HG02885 (cell line): ENCODE measurements at regions not wholly inside any gene's neighbourhood (a gene's known extent, or its start where the extent isn't known, plus 50 kb on each side); places are given as distances from the start of the nearest gene placed in this dataset.
"Not testable (repeated sequence)": the region's sequence is repeated elsewhere in the genome, so short reads cannot be mapped to it uniquely, and the experiment has no call there.

Source experiments
- ATAC-seq: cut with Tn5 transposase; IDR thresholded peaks from one replicate; pipeline ENCODE4 v1.9.1; 2021; ENCODE audit warnings: mild to moderate bottlenecking; ENCODE audit not compliant: unreplicated experiment, poor library complexity

GRCh38 chr13:65965501-65965900 is 1264.6 kb downstream of the PCDH9 start:
- ATAC-seq = no peak

DNA sequence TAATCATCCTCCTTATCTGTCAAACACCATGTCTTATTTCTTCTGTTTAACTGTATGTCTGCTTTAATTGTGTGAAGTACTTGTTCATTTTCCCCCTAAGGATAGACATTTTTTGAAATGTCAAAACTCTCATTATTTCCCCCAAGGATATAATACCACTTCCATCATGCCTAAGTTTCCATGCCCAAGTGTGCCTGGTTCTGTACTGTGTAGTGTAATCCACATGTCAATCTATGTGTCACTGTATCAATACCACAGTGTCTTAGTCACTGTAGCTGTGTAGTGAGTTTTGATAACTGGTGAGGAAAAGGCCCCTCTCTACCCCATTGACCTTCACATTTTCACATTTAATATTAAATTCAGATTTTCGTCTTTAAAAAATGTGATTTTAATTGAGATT is 1265.5 kb downstream of the PCDH9 start:
- ATAC-seq = no peak

GRCh38 chr13:65959305-65959704 is 1270.8 kb downstream of the PCDH9 start:
- ATAC-seq = no peak

GRCh38 chr13:65946387-65946786 is 1283.7 kb downstream of the PCDH9 start:
- no peak for ATAC-seq

DNA sequence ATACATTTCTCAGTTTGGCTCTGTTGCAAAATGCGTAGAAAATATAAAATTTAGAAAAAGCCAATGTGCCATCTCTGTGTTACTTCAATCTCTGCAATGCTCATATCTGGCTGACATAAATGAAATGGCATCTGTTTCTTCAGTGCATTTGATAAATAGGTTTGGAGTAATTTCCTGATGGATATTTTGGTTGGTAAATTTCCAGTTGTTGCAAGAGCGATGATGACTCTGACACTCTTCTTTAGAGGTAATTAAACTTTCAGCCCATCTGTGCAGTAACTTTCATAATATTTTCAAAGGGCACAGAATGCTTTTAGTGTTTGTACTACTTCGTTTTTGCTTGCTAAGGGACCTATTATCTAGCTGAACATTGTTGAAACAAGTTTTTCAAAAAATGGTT is 1286.4 kb downstream of the PCDH9 start:
- no peak for ATAC-seq

GRCh38 chr13:65943024-65943423 is 1287.1 kb downstream of the PCDH9 start:
- no peak for ATAC-seq

DNA sequence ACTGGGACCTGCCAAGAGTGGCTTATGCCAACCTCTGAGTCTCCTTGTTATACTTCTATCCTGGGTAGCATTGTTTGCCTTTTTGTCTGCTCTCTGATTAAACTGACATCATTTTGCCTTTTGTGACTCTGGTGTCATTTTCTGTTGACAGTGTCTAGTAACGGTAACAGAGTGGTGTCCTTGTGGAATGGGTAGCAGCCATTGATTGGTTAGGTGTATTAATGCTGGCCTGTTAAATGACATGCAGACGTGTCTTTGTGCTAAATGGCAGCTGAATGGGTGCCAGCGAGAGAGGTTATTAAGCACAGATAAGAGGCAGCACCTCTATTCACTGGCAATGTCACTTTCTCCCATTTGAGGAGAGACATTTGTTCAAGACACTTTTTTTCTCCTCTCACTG is 1289.4 kb downstream of the PCDH9 start:
- no peak for ATAC-seq

DNA sequence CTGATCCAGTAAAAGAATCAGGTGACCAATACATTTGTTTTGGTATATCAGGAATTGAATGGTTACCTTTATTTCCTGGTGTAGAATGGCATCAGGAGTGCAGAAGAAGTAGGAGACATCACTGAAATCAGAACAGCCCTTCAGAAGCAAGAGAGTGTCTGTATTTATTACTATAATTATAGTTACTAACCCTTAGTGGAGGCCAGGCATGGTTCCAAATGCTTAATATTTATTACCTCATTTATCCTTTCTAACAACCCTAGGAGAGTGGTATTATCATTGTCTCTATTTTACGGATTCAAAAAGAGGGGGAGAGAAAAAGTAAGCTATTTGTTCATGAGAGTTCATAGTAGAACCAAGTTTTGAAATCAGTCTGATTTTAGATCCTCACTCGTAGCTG is 1292.9 kb downstream of the PCDH9 start:
- ATAC-seq = no peak

DNA sequence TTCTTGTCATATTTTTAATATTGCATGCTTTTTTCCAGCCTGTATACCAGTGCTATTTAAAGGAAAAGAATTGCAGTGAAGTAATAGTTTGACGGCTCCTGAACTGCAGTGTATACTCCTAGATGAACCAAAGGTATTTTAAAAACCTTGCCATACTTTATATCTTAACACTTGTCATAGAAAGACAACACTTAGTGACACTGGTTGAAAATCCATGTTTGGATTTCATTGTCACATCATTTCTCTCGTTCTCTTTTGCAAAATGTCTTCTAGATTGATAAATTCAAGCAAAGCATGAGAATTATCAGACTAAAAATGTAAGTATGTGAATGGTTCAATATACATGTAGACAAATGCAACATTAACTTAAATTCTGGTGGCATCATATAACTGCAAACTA is 1293.9 kb downstream of the PCDH9 start:
- no peak for ATAC-seq

GRCh38 chr13:65932587-65933239 is 1297.4 kb downstream of the PCDH9 start:
- ATAC-seq = no peak

DNA sequence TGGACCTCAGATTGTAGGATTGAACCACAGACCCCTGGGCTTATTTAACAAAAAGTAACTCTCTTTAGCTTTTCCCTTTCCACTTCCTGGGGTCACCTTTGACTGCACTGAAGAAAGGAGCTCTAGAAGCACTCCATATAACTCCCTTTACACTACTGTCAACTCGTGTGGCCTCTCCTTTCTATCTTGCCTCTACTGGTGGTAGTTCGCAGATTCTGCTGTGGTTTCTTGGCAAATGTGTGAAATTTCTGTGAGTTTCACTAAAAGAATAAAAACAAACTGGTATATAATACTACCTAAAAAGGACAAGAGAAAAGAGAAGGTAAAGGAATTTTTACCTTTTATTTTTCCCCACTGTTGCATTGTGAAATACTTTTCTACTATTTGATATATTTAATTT is 1298.1 kb downstream of the PCDH9 start:
- no peak for ATAC-seq

DNA sequence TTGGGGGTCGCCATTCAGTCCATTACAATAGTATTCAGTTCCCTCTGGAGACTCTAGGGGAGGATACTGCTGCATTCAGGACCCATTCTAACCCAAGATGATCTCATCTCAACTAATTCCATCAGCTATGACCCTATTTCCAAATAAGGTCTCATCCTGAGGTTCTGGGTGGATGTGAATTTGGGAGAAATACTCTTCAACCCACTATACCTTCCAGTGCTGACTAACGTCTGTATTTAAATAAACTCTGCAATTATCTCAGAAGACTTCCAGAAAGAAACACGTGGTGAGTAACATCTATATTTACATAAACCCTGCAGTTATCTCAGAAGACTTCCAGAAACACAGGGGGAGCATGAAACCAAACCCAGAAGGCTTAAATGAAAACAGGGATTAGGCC is 1300.7 kb downstream of the PCDH9 start:
- ATAC-seq = no peak

- no peak for ATAC-seq
Observed at GRCh38 chr13:65926750-65927171, 1303.4 kb downstream of the PCDH9 start.

- not testable (repeated sequence) for ATAC-seq
Observed at GRCh38 chr13:65922846-65923245, 1307.3 kb downstream of the PCDH9 start.

GRCh38 chr13:65921933-65922332 is 1308.2 kb downstream of the PCDH9 start:
- ATAC-seq = no peak

- no peak for ATAC-seq
Observed at GRCh38 chr13:65917731-65918130, 1312.4 kb downstream of the PCDH9 start.

- no peak for ATAC-seq
Observed at GRCh38 chr13:65915195-65915594, 1314.9 kb downstream of the PCDH9 start.

DNA sequence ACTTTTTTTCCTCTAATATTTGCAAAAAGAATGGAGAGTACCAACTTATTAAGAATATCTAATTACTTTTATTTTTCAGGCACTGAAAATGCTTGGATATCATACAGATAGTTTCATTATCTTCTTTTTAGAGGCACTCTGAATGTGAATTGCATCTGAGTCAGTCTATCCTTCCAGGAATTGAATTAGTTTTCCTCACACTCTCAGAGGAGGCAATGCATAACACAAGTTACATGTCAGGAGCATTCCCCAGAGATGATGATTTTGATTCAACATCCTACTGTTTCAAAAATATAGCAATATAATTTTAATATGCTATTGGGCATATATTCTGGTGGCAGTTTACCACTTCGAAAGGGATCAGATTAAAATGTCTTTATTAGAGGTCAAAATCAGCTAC is 1315.4 kb downstream of the PCDH9 start:
- ATAC-seq = no peak

GRCh38 chr13:65913173-65913572 is 1317.0 kb downstream of the PCDH9 start:
- no peak for ATAC-seq

GRCh38 chr13:65912516-65912915 is 1317.6 kb downstream of the PCDH9 start:
- ATAC-seq = no peak

- no peak for ATAC-seq
Observed at GRCh38 chr13:65911546-65912193, 1318.5 kb downstream of the PCDH9 start.

- ATAC-seq = no peak
Observed at GRCh38 chr13:65909501-65909900, 1320.6 kb downstream of the PCDH9 start.
